Endothelial cell of umbilical vein (primary cell): ENCODE measurements at regions not wholly inside any gene's neighbourhood (a gene's known extent, or its start where the extent isn't known, plus 50 kb on each side); places are given as distances from the start of the nearest gene placed in this dataset.

Experiments used
- BruUV-seq: library from RNA; stranded (reverse); fragments of 400-500 nt; replicated peaks from 2 replicates; lab custom pipeline; 2021; lab: Mats Ljungman, UMichigan
- CTCF ChIA-PET: fragments of 300-600, 350-600 bp; sonication (Branson Sonifier 250); formaldehyde crosslinking; loops from one replicate; lab custom pipeline; 2021; ENCODE audit warnings: antibody characterized with exemption, inconsistent platforms; lab: Charles Lee
- POLR2A ChIA-PET: fragments of 300-600, 350-600 bp; sonication (Branson Sonifier 250); formaldehyde crosslinking; loops from one replicate; lab custom pipeline; 2021; ENCODE audit warnings: antibody characterized with exemption, inconsistent platforms; lab: Charles Lee
- DNase-seq: peaks from one replicate; pipeline ENCODE4 v3.0.0-alpha.2; 2011; ENCODE audit warnings: low read depth, low spot score
- FAIRE-seq: peaks from 2 replicates; lab custom pipeline; 2011; peaks lifted over from hg19 to GRCh38; lab: Jason Lieb, UNC
- H2AFZ ChIP-seq: 2 replicates; pipeline ENCODE4 v1.6.0; 2012; ENCODE audit warnings: low read depth, low read length, control low read depth, inconsistent platforms
- H3K27ac ChIP-seq: 2 replicates; pipeline ENCODE4 v1.5.1; 2011; ENCODE audit warnings: low read depth, mild to moderate bottlenecking, control low read depth, low read length, moderate library complexity; ENCODE audit not compliant: insufficient read depth
- H3K27me3 ChIP-seq, 2 experiments: 2 replicates each; pipeline versions ENCODE4 v1.6.0 to v1.6.1; 2011; ENCODE audit warnings: low read length in 2 of 2, mixed read lengths in 1 of 2; ENCODE audit not compliant: control insufficient read depth in 2 of 2, insufficient read depth in 2 of 2
- H3K36me3 ChIP-seq, 2 experiments: 2 replicates in 1 of 2; 3 replicates in 1 of 2; pipeline ENCODE4 v1.5.1; 2011; ENCODE audit warnings: low read length in 2 of 2, mild to moderate bottlenecking in 1 of 2, moderate library complexity in 1 of 2; ENCODE audit not compliant: control insufficient read depth in 2 of 2, insufficient read depth in 2 of 2; ENCODE audit errors: extremely low read depth in 1 of 2
- H3K4me1 ChIP-seq: 3 replicates; pipeline ENCODE4 v1.5.1; 2011; ENCODE audit warnings: mild to moderate bottlenecking, low read length; ENCODE audit not compliant: control insufficient read depth, insufficient read depth; ENCODE audit errors: extremely low read depth
- H3K4me2 ChIP-seq: 2 replicates; pipeline ENCODE4 v1.6.1; 2011; ENCODE audit warnings: low read length, control low read depth, mixed read lengths; ENCODE audit not compliant: insufficient read depth
- H3K4me3 ChIP-seq, 3 experiments: fragments of 200-600 bp in 1 of 3; sonication (generic), shearing (Covaris generic) in 1 of 3; replicated peaks in 1 of 3; 2 replicates each; pipeline ENCODE4 v1.5.1; 2011 to 2016; ENCODE audit warnings: control low read depth in 3 of 3, low read length in 3 of 3, mild to moderate bottlenecking in 2 of 3, inconsistent platforms in 1 of 3, low read depth in 1 of 3, moderate library complexity in 1 of 3; ENCODE audit not compliant: insufficient read depth in 1 of 3
- H3K79me2 ChIP-seq: 2 replicates; pipeline ENCODE4 v1.6.0; 2012; ENCODE audit warnings: low read length, inconsistent platforms; ENCODE audit not compliant: control insufficient read depth, insufficient read depth
- H3K9ac ChIP-seq: replicated peaks from 2 replicates; pipeline ENCODE3; 2011; ENCODE audit warnings: low read length, control low read depth; ENCODE audit not compliant: insufficient read depth; ENCODE audit errors: extremely low read depth
- H3K9me1 ChIP-seq: replicated peaks from 3 replicates; pipeline ENCODE4 v1.6.0; 2011; ENCODE audit warnings: mild to moderate bottlenecking, low read length; ENCODE audit not compliant: control insufficient read depth, insufficient read depth; ENCODE audit errors: extremely low read depth
- H3K9me3 ChIP-seq: replicated peaks from 2 replicates; pipeline ENCODE4 v1.5.1; 2012; ENCODE audit warnings: low read length, inconsistent platforms; ENCODE audit not compliant: control insufficient read depth, insufficient read depth
- H4K20me1 ChIP-seq: replicated peaks from 2 replicates; pipeline ENCODE3; 2011; ENCODE audit warnings: mild to moderate bottlenecking, low read length; ENCODE audit not compliant: control insufficient read depth, insufficient read depth; ENCODE audit errors: extremely low read depth
- EZH2 ChIP-seq: IDR thresholded peaks from 2 replicates; pipeline ENCODE4 v1.6.1; 2012; ENCODE audit warnings: borderline replicate concordance, low read depth, mild to moderate bottlenecking, moderate library complexity, low read length, inconsistent platforms; ENCODE audit not compliant: severe bottlenecking
- FOS ChIP-seq: IDR thresholded peaks from 2 replicates; pipeline ENCODE4 v1.6.1; 2011; ENCODE audit warnings: mild to moderate bottlenecking, low read length, moderate library complexity, borderline replicate concordance; ENCODE audit not compliant: insufficient read depth
- GATA2 ChIP-seq: IDR thresholded peaks from 2 replicates; pipeline ENCODE4 v1.7.0; 2011; ENCODE audit warnings: low read depth, mild to moderate bottlenecking, moderate library complexity, mixed read lengths, low read length; ENCODE audit not compliant: insufficient read length, insufficient read depth
- JUN ChIP-seq: IDR thresholded peaks from 2 replicates; pipeline ENCODE4 v1.6.1; 2011; ENCODE audit warnings: borderline replicate concordance, low read depth; ENCODE audit not compliant: insufficient read length, insufficient read depth
- MAX ChIP-seq: IDR thresholded peaks from 2 replicates; pipeline ENCODE4 v1.6.1; 2011; ENCODE audit not compliant: insufficient read depth, insufficient read length
- MYC ChIP-seq: IDR thresholded peaks from one replicate; pipeline ENCODE4 v1.6.1; 2011; ENCODE audit warnings: mild to moderate bottlenecking, low read depth, low read length
- POLR2A ChIP-seq: IDR thresholded peaks from 2 replicates; pipeline ENCODE4 v1.6.1; 2012; ENCODE audit warnings: low read depth, mild to moderate bottlenecking, control low read depth, low read length
- POLR2AphosphoS5 ChIP-seq: IDR thresholded peaks from 2 replicates; pipeline ENCODE4 v1.6.1; 2012; ENCODE audit warnings: low read depth, mild to moderate bottlenecking, control low read depth, low read length, moderate library complexity; ENCODE audit not compliant: insufficient read depth
- dilution Hi-C: fragments of 300-500 bp; cut with MboI; formaldehyde crosslinking; loops from one replicate; pipeline ENCODE4 v1.15.0; 2019; ENCODE audit warnings: low sequenced_read_pairs; ENCODE audit not compliant: extremely low pct_ligation_motif_present
- intact Hi-C: fragments of 100-400 bp; cut with micrococcal nuclease; formaldehyde crosslinking; loops from one replicate; pipeline ENCODE4 v1.10.0; 2022
- TF ChIP-seq, protein P1 (sequence below), 2 donors: IDR thresholded peaks; 1 replicate in 1 of 2; 2 replicates in 1 of 2; pipeline ENCODE4 v1.5.1; 2011; ENCODE audit warnings: low read length in 2 of 2, mild to moderate bottlenecking in 2 of 2, moderate library complexity in 2 of 2, control low read depth in 1 of 2, inconsistent platforms in 1 of 2, low read depth in 1 of 2; ENCODE audit not compliant: insufficient read depth in 1 of 2; ENCODE audit errors: extremely low read depth in 1 of 2

DNA sequence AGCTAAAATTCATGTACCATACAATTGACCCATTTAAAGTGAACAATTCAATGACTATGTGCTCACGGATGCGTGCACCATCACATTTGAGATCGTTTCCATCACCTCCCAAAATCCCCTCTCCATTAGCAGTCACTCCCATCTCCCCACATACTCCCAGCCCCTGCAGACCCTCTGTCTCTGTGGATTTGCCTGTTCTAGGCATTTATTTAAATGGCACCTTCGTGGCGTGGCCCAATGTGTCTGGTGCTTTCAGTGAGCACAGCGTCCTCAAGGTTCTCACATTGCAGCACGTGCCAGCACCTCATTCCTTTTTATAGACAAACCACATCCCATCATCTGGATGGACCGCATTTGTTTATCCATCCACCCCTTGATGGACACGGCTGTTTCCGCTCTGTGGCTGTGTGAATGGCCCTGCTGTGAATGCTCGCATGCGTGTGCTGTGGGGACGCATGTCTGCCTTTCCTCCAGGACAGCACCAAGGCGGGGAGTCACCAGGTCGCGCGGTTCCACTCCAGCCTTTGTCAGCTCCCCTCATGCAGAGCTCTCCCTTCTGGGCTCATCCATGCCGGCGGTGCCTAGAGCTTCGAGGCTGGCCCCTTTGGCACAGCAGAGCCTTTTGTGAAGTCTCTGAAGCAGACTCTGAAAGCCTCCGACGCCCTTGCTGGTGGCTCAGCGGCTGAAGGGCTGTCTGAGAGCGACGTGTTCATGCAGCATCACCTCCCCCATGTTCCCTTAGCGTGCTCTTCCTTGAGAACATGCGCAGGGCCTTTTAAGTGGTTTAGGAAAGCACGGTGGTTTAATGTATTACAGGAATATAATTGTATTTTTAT, 184.4 kb downstream of the KIF26A start:
- dilution Hi-C loops (no loop called here), intact Hi-C loops (no loop called here)
- H3K9me1 ChIP-seq, result no peaks in the 10 kb centered on the region
- CTCF ChIA-PET, result no interaction called here
- BruUV-seq, result no TSS peak
- H3K36me3 ChIP-seq, result no peaks in the 10 kb centered on the region
- H3K4me1 ChIP-seq, result no peaks in the 10 kb centered on the region
- no peak for FAIRE-seq
- no peak overlapping the region for H3K4me3 ChIP-seq
- no peaks in the 10 kb centered on the region for H3K9me3 ChIP-seq
- POLR2A ChIA-PET, result no interaction called here
- no peaks in the 10 kb centered on the region for H4K20me1 ChIP-seq
- H3K79me2 ChIP-seq, result no peaks in the 10 kb centered on the region
- no peaks in the 10 kb centered on the region for H3K27me3 ChIP-seq
- H2AFZ ChIP-seq, result no peak overlapping the region
- no peak overlapping the region for H3K27ac ChIP-seq
- no peak overlapping the region for H3K4me2 ChIP-seq
- DNase-seq, result no peak
- TF ChIP-seq POLR2A, result no peak
- TF ChIP-seq POLR2AphosphoS5, result no peak
- no peak for TF ChIP-seq FOS
- TF ChIP-seq EZH2, result no peak
- TF ChIP-seq GATA2, result no peak
- TF ChIP-seq, protein P1, sequence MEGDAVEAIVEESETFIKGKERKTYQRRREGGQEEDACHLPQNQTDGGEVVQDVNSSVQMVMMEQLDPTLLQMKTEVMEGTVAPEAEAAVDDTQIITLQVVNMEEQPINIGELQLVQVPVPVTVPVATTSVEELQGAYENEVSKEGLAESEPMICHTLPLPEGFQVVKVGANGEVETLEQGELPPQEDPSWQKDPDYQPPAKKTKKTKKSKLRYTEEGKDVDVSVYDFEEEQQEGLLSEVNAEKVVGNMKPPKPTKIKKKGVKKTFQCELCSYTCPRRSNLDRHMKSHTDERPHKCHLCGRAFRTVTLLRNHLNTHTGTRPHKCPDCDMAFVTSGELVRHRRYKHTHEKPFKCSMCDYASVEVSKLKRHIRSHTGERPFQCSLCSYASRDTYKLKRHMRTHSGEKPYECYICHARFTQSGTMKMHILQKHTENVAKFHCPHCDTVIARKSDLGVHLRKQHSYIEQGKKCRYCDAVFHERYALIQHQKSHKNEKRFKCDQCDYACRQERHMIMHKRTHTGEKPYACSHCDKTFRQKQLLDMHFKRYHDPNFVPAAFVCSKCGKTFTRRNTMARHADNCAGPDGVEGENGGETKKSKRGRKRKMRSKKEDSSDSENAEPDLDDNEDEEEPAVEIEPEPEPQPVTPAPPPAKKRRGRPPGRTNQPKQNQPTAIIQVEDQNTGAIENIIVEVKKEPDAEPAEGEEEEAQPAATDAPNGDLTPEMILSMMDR (IDR thresholded peaks at IDR 0.05; ENCODE audit: extremely low read depth in 1 of 2, insufficient read depth in 1 of 2, low read depth in 1 of 2, low read length in 2 of 2), result no peak
- TF ChIP-seq JUN, result no peak
- no peak for TF ChIP-seq MYC
- TF ChIP-seq MAX, result no peak
- no peak overlapping the region for H3K9ac ChIP-seq
